H1 (cell line): ENCODE measurements at regions not wholly inside any gene's neighbourhood (a gene's known extent, or its start where the extent isn't known, plus 50 kb on each side); places are given as distances from the start of the nearest gene placed in this dataset.

Experiments
- JUN ChIP-seq: IDR thresholded peaks from 2 replicates; pipeline ENCODE4 v1.6.1; 2011; ENCODE audit warnings: low read depth, mild to moderate bottlenecking, improper control_type of control experiment, low read length
- RNF2 ChIP-seq: fragments of 200-900, 300-1000 bp; sonication (generic); IDR thresholded peaks from 2 replicates; pipeline ENCODE4 v1.7.1; 2016; ENCODE audit warnings: borderline replicate concordance, low read depth, mild to moderate bottlenecking, antibody characterized with exemption, low read length; ENCODE audit not compliant: poor library complexity, severe bottlenecking; ENCODE audit errors: missing control alignments

DNA sequence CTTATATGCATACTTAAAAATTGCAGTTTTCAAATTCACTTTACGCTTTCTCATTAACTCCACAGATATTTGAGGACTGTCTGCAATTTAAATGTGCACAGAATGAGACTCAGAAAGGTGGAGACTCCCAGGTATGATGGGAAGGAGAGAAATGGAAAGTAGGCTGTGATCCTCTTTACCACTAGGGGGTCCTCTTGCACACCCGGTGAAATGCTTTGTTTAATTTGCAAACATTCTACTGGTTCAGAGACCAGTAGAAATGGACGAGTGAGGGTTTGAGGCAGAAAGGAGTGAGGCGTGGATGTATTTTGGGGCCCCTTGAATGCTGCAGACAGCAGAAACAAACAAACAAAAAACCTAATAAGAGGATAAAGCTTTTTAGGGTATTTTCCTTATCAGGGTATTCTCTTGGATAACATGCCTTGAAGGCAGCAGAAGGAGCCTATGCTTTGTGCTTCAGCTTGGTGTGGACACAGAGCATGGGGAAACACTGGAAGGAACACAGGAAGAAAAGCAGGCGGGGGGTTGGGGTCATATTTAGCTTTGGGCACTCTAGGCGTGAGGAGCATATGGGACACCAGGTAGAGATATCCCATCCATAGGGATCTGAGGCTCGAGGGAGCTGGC, 410.1 kb downstream of the DMRT2 start:
- no peak for TF ChIP-seq RNF2
- no peak for TF ChIP-seq JUN
